Vagina (tissue), 2 donors: ENCODE measurements at regions not wholly inside any gene's neighbourhood (a gene's known extent, or its start where the extent isn't known, plus 50 kb on each side); places are given as distances from the start of the nearest gene placed in this dataset.

Experiments
- DNase-seq, 2 donors: peaks; one replicate each; pipeline ENCODE4 v3.0.0-alpha.2; 2017; ENCODE audit errors: extremely low spot score in 2 of 2
- H3K27ac ChIP-seq: fragments of 200-600 bp; sonication (generic); one replicate; pipeline ENCODE4 v1.5.1; 2019
- H3K27me3 ChIP-seq: fragments of 200-600 bp; sonication (generic); one replicate; pipeline ENCODE4 v1.5.1; 2019
- H3K36me3 ChIP-seq, 2 donors: fragments of 200-600 bp; sonication (generic); one replicate each; pipeline ENCODE4 v1.5.1; 2017 to 2019
- H3K4me1 ChIP-seq: fragments of 200-600 bp; sonication (generic); one replicate; pipeline ENCODE4 v1.5.1; 2019
- H3K4me3 ChIP-seq, 2 donors: fragments of 200-600 bp; sonication (generic); 1 replicate in 1 of 2; 2 replicates in 1 of 2; pipeline ENCODE4 v1.5.1; 2016 to 2019
- H3K9me3 ChIP-seq: fragments of 200-600 bp; sonication (generic); one replicate; pipeline ENCODE4 v1.5.1; 2019
- POLR2A ChIP-seq, 2 donors: fragments of 450-650 bp; IDR thresholded peaks; one replicate each; pipeline ENCODE4 v1.6.1; 2017; ENCODE audit warnings: antibody characterized with exemption in 2 of 2, mild to moderate bottlenecking in 2 of 2, moderate library complexity in 2 of 2
- POLR2AphosphoS5 ChIP-seq, 2 donors: sonication (generic); formaldehyde crosslinking; IDR thresholded peaks; one replicate each; pipeline ENCODE4 v1.9.0; 2017; ENCODE audit warnings: antibody characterized with exemption in 2 of 2, mild to moderate bottlenecking in 2 of 2, low read depth in 1 of 2; ENCODE audit not compliant: insufficient read depth in 1 of 2
- intact Hi-C: fragments of 100-400 bp; cut with DNase I; formaldehyde crosslinking; loops from one replicate; pipeline ENCODE4 v1.15.1; 2023
- TF ChIP-seq, protein P1 (sequence below), 3 experiments: fragments of 450-650 bp in 2 of 3; fragments of 200-600 bp in 1 of 3; sonication (generic) in 1 of 3; IDR thresholded peaks; one replicate each; pipeline ENCODE4 v1.5.1; 2017 to 2019; ENCODE audit warnings: antibody characterized with exemption in 3 of 3, mild to moderate bottlenecking in 2 of 3, moderate library complexity in 2 of 3

- Histone ChIP-seq H3K27ac (no peak overlapping the region), H3K36me3 (no peaks in the 10 kb centered on the region), H3K9me3 (no peaks in the 10 kb centered on the region), H3K27me3 (no peaks in the 10 kb centered on the region), H3K4me3 (no peak overlapping the region), H3K4me1 (no peaks in the 10 kb centered on the region)
- intact Hi-C loops, result no loop called here
- TF ChIP-seq POLR2AphosphoS5 (IDR thresholded peaks at IDR 0.05; ENCODE audit: insufficient read depth in 1 of 2, low read depth in 1 of 2) (no peak), POLR2A (IDR thresholded peaks at IDR 0.05) (no peak)
- TF ChIP-seq, protein P1, sequence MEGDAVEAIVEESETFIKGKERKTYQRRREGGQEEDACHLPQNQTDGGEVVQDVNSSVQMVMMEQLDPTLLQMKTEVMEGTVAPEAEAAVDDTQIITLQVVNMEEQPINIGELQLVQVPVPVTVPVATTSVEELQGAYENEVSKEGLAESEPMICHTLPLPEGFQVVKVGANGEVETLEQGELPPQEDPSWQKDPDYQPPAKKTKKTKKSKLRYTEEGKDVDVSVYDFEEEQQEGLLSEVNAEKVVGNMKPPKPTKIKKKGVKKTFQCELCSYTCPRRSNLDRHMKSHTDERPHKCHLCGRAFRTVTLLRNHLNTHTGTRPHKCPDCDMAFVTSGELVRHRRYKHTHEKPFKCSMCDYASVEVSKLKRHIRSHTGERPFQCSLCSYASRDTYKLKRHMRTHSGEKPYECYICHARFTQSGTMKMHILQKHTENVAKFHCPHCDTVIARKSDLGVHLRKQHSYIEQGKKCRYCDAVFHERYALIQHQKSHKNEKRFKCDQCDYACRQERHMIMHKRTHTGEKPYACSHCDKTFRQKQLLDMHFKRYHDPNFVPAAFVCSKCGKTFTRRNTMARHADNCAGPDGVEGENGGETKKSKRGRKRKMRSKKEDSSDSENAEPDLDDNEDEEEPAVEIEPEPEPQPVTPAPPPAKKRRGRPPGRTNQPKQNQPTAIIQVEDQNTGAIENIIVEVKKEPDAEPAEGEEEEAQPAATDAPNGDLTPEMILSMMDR (IDR thresholded peaks at IDR 0.05), result no peak
- DNase-seq, result no peak
These were observed 408.5 kb upstream of the POT1 start for GRCh38 chr7:125338110-125338509.

DNA sequence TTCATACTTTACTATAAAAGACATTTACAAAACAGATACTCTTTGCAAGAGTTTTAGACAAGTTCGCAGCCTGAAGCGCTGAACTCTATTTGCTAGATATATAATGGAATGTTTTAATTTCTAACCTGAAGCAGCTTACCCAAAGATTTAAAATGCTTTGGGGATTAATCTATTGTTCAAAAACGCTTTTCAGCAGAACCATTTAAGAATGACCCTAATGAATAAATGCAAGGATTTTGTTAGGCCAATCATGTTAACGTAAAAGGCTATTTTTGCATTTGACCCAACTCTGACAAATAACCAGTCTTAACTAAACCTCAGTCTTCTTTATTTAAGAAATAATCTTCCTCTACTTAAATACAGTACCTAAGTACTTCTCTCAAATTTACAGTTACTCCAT is 406.7 kb upstream of the POT1 start:
- DNase-seq, result no peak
- no peak overlapping the region for H3K4me3 ChIP-seq
- TF ChIP-seq, protein P1 (IDR thresholded peaks at IDR 0.05), result no peak
- intact Hi-C loops, result no loop called here
- no peaks in the 10 kb centered on the region for H3K9me3 ChIP-seq
- no peaks in the 10 kb centered on the region for H3K4me1 ChIP-seq
- H3K27me3 ChIP-seq, result no peaks in the 10 kb centered on the region
- no peak overlapping the region for H3K27ac ChIP-seq
- no peaks in the 10 kb centered on the region for H3K36me3 ChIP-seq

- intact Hi-C loops, result no loop called here
- DNase-seq, result no peak
- Histone ChIP-seq H3K27ac (no peak overlapping the region), H3K27me3 (no peaks in the 10 kb centered on the region), H3K4me3 (no peak overlapping the region), H3K36me3 (no peaks in the 10 kb centered on the region), H3K4me1 (no peaks in the 10 kb centered on the region), H3K9me3 (no peaks in the 10 kb centered on the region)
- TF ChIP-seq, protein P1 (IDR thresholded peaks at IDR 0.05), result no peak
- TF ChIP-seq POLR2A (IDR thresholded peaks at IDR 0.05) (no peak), POLR2AphosphoS5 (IDR thresholded peaks at IDR 0.05; ENCODE audit: insufficient read depth in 1 of 2, low read depth in 1 of 2) (no peak)
These were observed 397.1 kb upstream of the POT1 start for GRCh38 chr7:125326666-125327255.

- no peak for TF ChIP-seq POLR2AphosphoS5 (IDR thresholded peaks at IDR 0.05; ENCODE audit: insufficient read depth in 1 of 2, low read depth in 1 of 2)
- TF ChIP-seq POLR2A (IDR thresholded peaks at IDR 0.05), result no peak
- TF ChIP-seq, protein P1 (IDR thresholded peaks at IDR 0.05), result no peak
- no peak for DNase-seq
- Histone ChIP-seq H3K9me3 (no peaks in the 10 kb centered on the region), H3K4me1 (no peaks in the 10 kb centered on the region), H3K36me3 (no peaks in the 10 kb centered on the region), H3K4me3 (no peak overlapping the region), H3K27ac (no peak overlapping the region), H3K27me3 (no peaks in the 10 kb centered on the region)
- intact Hi-C loops, result no loop called here
These were observed 386.8 kb upstream of the POT1 start for GRCh38 chr7:125316466-125316865.

DNA sequence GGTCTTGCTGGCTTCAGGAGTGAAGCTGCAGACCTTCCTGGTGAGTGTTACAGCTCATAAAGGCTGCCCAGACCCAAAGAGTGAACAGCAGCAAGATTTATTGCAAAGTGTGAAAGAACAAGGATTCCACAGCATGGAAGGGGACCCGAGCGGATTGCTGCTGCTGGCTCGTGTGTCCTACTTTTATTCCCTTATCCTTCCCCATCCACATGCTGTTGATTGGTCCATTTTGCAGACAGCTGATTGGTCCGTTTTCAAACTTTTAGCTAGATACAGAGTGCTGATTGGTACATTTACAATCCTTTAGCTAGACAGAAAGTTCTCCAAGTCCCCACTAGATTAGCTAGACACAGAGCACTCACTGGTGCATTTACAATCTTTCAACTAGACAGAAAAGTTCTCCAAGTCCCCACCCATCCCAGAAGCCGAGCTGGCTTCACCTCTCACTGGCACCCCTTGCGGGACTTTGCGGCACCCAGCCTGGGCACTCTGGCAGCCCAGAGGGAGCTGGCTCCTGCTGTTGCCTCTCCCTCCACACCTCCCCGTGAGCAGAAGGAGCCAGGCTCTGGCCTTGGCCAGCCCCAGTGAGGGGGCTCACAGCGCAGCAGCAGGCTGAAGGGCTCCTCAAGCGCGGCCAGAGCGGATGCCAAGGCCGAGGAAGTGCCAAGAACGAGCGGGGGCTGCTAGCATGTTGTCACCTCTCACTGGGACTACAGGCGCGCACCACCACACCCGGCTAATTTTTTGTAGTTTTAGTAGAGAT is 369.6 kb upstream of the POT1 start:
- Histone ChIP-seq H3K4me1 (no peaks in the 10 kb centered on the region), H3K27me3 (no peaks in the 10 kb centered on the region), H3K27ac (no peak overlapping the region), H3K36me3 (no peaks in the 10 kb centered on the region), H3K4me3 (no peak overlapping the region), H3K9me3 (no peaks in the 10 kb centered on the region)
- DNase-seq, result no peak
- TF ChIP-seq POLR2A (IDR thresholded peaks at IDR 0.05) (no peak), POLR2AphosphoS5 (IDR thresholded peaks at IDR 0.05; ENCODE audit: insufficient read depth in 1 of 2, low read depth in 1 of 2) (no peak)
- TF ChIP-seq, protein P1 (IDR thresholded peaks at IDR 0.05), result no peak
- intact Hi-C loops, result no loop called here
